Esophagus squamous epithelium (tissue), 5 donors: ENCODE measurements at regions not wholly inside any gene's neighbourhood (a gene's known extent, or its start where the extent isn't known, plus 50 kb on each side); places are given as distances from the start of the nearest gene placed in this dataset.

ENCODE experiments used
- DNase-seq: peaks from one replicate; lab custom pipeline; 2025; lab: John Stamatoyannopoulos, UW
- H3K27ac ChIP-seq, 4 donors: fragments of 200-600 bp; sonication (generic); one replicate each; pipeline ENCODE4 v1.5.1; 2016 to 2019; ENCODE audit warnings: mild to moderate bottlenecking in 1 of 4
- H3K27me3 ChIP-seq, 4 donors: fragments of 200-600 bp; sonication (generic); 1 replicate in 3 of 4; 2 replicates in 1 of 4; pipeline versions ENCODE4 v1.5.1 to v1.6.0; 2017 to 2021; ENCODE audit warnings: antibody characterized with exemption in 1 of 4
- H3K36me3 ChIP-seq, 3 donors: fragments of 200-600 bp; sonication (generic); one replicate each; pipeline ENCODE4 v1.5.1; 2016 to 2019
- H3K4me1 ChIP-seq, 3 donors: fragments of 200-600 bp; sonication (generic); one replicate each; pipeline ENCODE4 v1.5.1; 2017 to 2019
- H3K4me3 ChIP-seq, 4 donors: fragments of 200-600 bp; sonication (generic); 1 replicate in 3 of 4; 2 replicates in 1 of 4; pipeline ENCODE4 v1.5.1; 2016 to 2019; ENCODE audit warnings: mild to moderate bottlenecking in 2 of 4, moderate library complexity in 1 of 4
- H3K9me3 ChIP-seq, 3 donors: fragments of 200-600 bp; sonication (generic); one replicate each; pipeline ENCODE4 v1.5.1; 2016 to 2019
- CTCF ChIP-seq, 6 experiments: fragments of 450-650 bp in 4 of 6; fragments of 200-600 bp in 2 of 6; sonication (generic) in 2 of 6; IDR thresholded peaks; one replicate each; pipeline ENCODE4 v1.5.1; 2016 to 2019; ENCODE audit warnings: antibody characterized with exemption in 6 of 6, mild to moderate bottlenecking in 4 of 6, moderate library complexity in 4 of 6
- POLR2A ChIP-seq, 4 donors: fragments of 450-650 bp; IDR thresholded peaks; one replicate each; pipeline ENCODE4 v1.6.1; 2017; ENCODE audit warnings: antibody characterized with exemption in 4 of 4, mild to moderate bottlenecking in 4 of 4, moderate library complexity in 3 of 4
- WGBS, 2 donors: methylation state at CpG; one replicate each; pipeline ENCODE4 v1.1.5; 2018; 5-methylcytosine and 5-hydroxymethylcytosine counted together
- intact Hi-C: fragments of 100-400 bp; cut with DNase I; formaldehyde crosslinking; loops from one replicate; pipeline ENCODE4 v1.15.0; 2022
- donor health status: DM: yes; HTN: yes; CAD: no.

GRCh38 chr5:98614341-98614740 is 159.1 kb upstream of the RGMB start:
- Histone ChIP-seq H3K4me1 (no peaks in the 10 kb centered on the region), H3K27ac (no peak overlapping the region), H3K36me3 (no peaks in the 10 kb centered on the region), H3K27me3 (no peaks in the 10 kb centered on the region), H3K4me3 (no peak overlapping the region), H3K9me3 (no peaks in the 10 kb centered on the region)
- 67 to 71% methylated on average over 1 of the region's 1 CpG for WGBS, 2 donors
- intact Hi-C loops, result no loop called here
- no peak for DNase-seq
- TF ChIP-seq CTCF (IDR thresholded peaks at IDR 0.05) (no peak), POLR2A (IDR thresholded peaks at IDR 0.05) (no peak)

GRCh38 chr5:98621821-98622220 is 151.6 kb upstream of the RGMB start:
- no peak for TF ChIP-seq CTCF (IDR thresholded peaks at IDR 0.05)
- TF ChIP-seq POLR2A (IDR thresholded peaks at IDR 0.05), result no peak
- DNase-seq, result no peak
- H3K27me3 ChIP-seq, result no peaks in the 10 kb centered on the region
- no peaks in the 10 kb centered on the region for H3K9me3 ChIP-seq
- no peaks in the 10 kb centered on the region for H3K36me3 ChIP-seq
- no peak overlapping the region for H3K4me3 ChIP-seq
- no peak overlapping the region for H3K27ac ChIP-seq
- intact Hi-C loops, result no loop called here
- WGBS, 2 donors, result 82 to 88% methylated on average over 7 of the region's 7 CpGs
- no peaks in the 10 kb centered on the region for H3K4me1 ChIP-seq

GRCh38 chr5:98624145-98624880 is 149.2 kb upstream of the RGMB start:
- H3K9me3 ChIP-seq, result no peaks in the 10 kb centered on the region
- 59 to 72% methylated on average over 3 of the region's 3 CpGs for WGBS, 2 donors
- DNase-seq, result no peak
- no peak overlapping the region for H3K4me3 ChIP-seq
- intact Hi-C loops, result no loop called here
- H3K4me1 ChIP-seq, result no peaks in the 10 kb centered on the region
- TF ChIP-seq CTCF (IDR thresholded peaks at IDR 0.05) (no peak), POLR2A (IDR thresholded peaks at IDR 0.05) (no peak)
- H3K27me3 ChIP-seq, result no peaks in the 10 kb centered on the region
- H3K36me3 ChIP-seq, result no peaks in the 10 kb centered on the region
- no peak overlapping the region for H3K27ac ChIP-seq

GRCh38 chr5:98627121-98627520 is 146.3 kb upstream of the RGMB start:
- Histone ChIP-seq H3K27ac (no peak overlapping the region), H3K4me3 (no peak overlapping the region), H3K4me1 (no peaks in the 10 kb centered on the region), H3K27me3 (no peaks in the 10 kb centered on the region), H3K36me3 (no peaks in the 10 kb centered on the region), H3K9me3 (no peaks in the 10 kb centered on the region)
- no peak for DNase-seq
- TF ChIP-seq POLR2A (IDR thresholded peaks at IDR 0.05), result no peak
- TF ChIP-seq CTCF (IDR thresholded peaks at IDR 0.05), result no peak
- WGBS, 2 donors, result 57 to 78% methylated on average over 3 of the region's 3 CpGs
- intact Hi-C loops, result no loop called here

- DNase-seq, result no peak
- H3K27ac ChIP-seq, result no peak overlapping the region
- TF ChIP-seq POLR2A (IDR thresholded peaks at IDR 0.05) (no peak), CTCF (IDR thresholded peaks at IDR 0.05) (no peak)
- no peaks in the 10 kb centered on the region for H3K27me3 ChIP-seq
- H3K36me3 ChIP-seq, result no peaks in the 10 kb centered on the region
- no peaks in the 10 kb centered on the region for H3K9me3 ChIP-seq
- H3K4me3 ChIP-seq, result no peak overlapping the region
- no peaks in the 10 kb centered on the region for H3K4me1 ChIP-seq
- WGBS, 2 donors, result 58 to 87% methylated on average over 1 of the region's 1 CpG
- intact Hi-C loops, result no loop called here
Observed at GRCh38 chr5:98630621-98631020, 142.8 kb upstream of the RGMB start.
